H9 (cell line): ENCODE measurements at regions not wholly inside any gene's neighbourhood (a gene's known extent, or its start where the extent isn't known, plus 50 kb on each side); places are given as distances from the start of the nearest gene placed in this dataset.
"Not testable (repeated sequence)": the region's sequence is repeated elsewhere in the genome, so short reads cannot be mapped to it uniquely, and the experiment has no call there.

ENCODE experiments used
- DNase-seq: peaks from one replicate; pipeline ENCODE4 v3.0.0-alpha.2; 2017
- H2AFZ ChIP-seq: one replicate; pipeline ENCODE4 v1.6.1; 2013; ENCODE audit warnings: mild to moderate bottlenecking, low read length, control low read depth, moderate library complexity
- H2AK5ac ChIP-seq: 2 replicates; pipeline ENCODE4 v1.6.1; 2013; ENCODE audit warnings: low read length, control low read depth, mixed read lengths; ENCODE audit not compliant: insufficient read length
- H2BK120ac ChIP-seq: one replicate; pipeline ENCODE4 v1.6.1; 2013; ENCODE audit warnings: low read depth, mild to moderate bottlenecking, low read length, control low read depth, inconsistent platforms; ENCODE audit not compliant: poor library complexity, severe bottlenecking
- H2BK12ac ChIP-seq: 2 replicates; pipeline ENCODE4 v1.6.1; 2013; ENCODE audit warnings: low read length, control low read depth, mixed read lengths, low read depth; ENCODE audit not compliant: insufficient read length
- H2BK15ac ChIP-seq: 2 replicates; pipeline ENCODE4 v1.6.1; 2013; ENCODE audit warnings: low read depth, low read length, control low read depth
- H2BK20ac ChIP-seq: one replicate; pipeline ENCODE4 v1.6.1; 2013; ENCODE audit warnings: low read depth, mild to moderate bottlenecking, low read length, control low read depth, inconsistent platforms; ENCODE audit not compliant: poor library complexity, severe bottlenecking
- H2BK5ac ChIP-seq: 2 replicates; pipeline ENCODE4 v1.6.1; 2013; ENCODE audit warnings: low read length, control low read depth, mixed read lengths; ENCODE audit not compliant: insufficient read length
- H3K14ac ChIP-seq: 2 replicates; pipeline ENCODE4 v1.6.1; 2013; ENCODE audit warnings: low read length, control low read depth; ENCODE audit not compliant: insufficient read depth
- H3K18ac ChIP-seq: 2 replicates; pipeline ENCODE4 v1.6.1; 2013; ENCODE audit warnings: low read depth, mild to moderate bottlenecking, mixed read lengths, low read length, control low read depth; ENCODE audit not compliant: insufficient read length
- H3K23ac ChIP-seq: 2 replicates; pipeline ENCODE4 v1.6.1; 2013; ENCODE audit warnings: low read length, control low read depth, mixed read lengths, low read depth; ENCODE audit not compliant: insufficient read length
- H3K23me2 ChIP-seq: 2 replicates; pipeline ENCODE4 v1.6.1; 2013; ENCODE audit warnings: low read depth, mild to moderate bottlenecking, mixed read lengths, low read length, control low read depth; ENCODE audit not compliant: insufficient read length, poor library complexity, severe bottlenecking
- H3K27ac ChIP-seq: 2 replicates; pipeline ENCODE4 v1.5.1; 2013; ENCODE audit warnings: low read length, control low read depth, mixed read lengths, low read depth; ENCODE audit not compliant: insufficient read length
- H3K27me3 ChIP-seq: 2 replicates; pipeline ENCODE4 v1.6.1; 2013; ENCODE audit warnings: low read length, control low read depth, inconsistent platforms; ENCODE audit not compliant: insufficient read depth
- H3K4ac ChIP-seq: 2 replicates; pipeline ENCODE4 v1.6.1; 2013; ENCODE audit warnings: low read depth, mild to moderate bottlenecking, control low read depth, inconsistent platforms, low read length, moderate library complexity
- H3K4me1 ChIP-seq: 2 replicates; pipeline ENCODE4 v1.6.1; 2013; ENCODE audit warnings: low read length, control low read depth, inconsistent platforms; ENCODE audit not compliant: insufficient read depth
- H3K4me2 ChIP-seq: 2 replicates; pipeline ENCODE4 v1.6.1; 2013; ENCODE audit warnings: low read length, control low read depth, mixed read lengths; ENCODE audit not compliant: insufficient read length, insufficient read depth
- H3K56ac ChIP-seq: 2 replicates; pipeline ENCODE4 v1.6.1; 2013; ENCODE audit warnings: low read depth, mild to moderate bottlenecking, mixed read lengths, low read length, control low read depth; ENCODE audit not compliant: insufficient read length
- H3K79me1 ChIP-seq: 2 replicates; pipeline ENCODE4 v1.6.1; 2013; ENCODE audit warnings: low read depth, mild to moderate bottlenecking, moderate library complexity, low read length, control low read depth, inconsistent platforms; ENCODE audit not compliant: insufficient read depth, poor library complexity, severe bottlenecking
- H3K79me2 ChIP-seq: 2 replicates; pipeline ENCODE4 v1.6.1; 2013; ENCODE audit warnings: low read length, control low read depth, inconsistent platforms; ENCODE audit not compliant: insufficient read depth
- H3K9ac ChIP-seq: 2 replicates; pipeline ENCODE4 v1.6.1; 2013; ENCODE audit warnings: low read length, control low read depth, mixed read lengths; ENCODE audit not compliant: insufficient read length; ENCODE audit errors: extremely low read depth
- H3K9me3 ChIP-seq: one replicate; pipeline ENCODE4 v1.6.1; 2013; ENCODE audit warnings: low read depth, low read length, inconsistent platforms; ENCODE audit not compliant: control insufficient read depth
- H3T11ph ChIP-seq: one replicate; pipeline ENCODE4 v1.6.1; 2013; ENCODE audit warnings: mild to moderate bottlenecking, low read length, control low read depth, inconsistent platforms
- H4K20me1 ChIP-seq: one replicate; pipeline ENCODE4 v1.6.1; 2013; ENCODE audit not compliant: control insufficient read depth, insufficient read length, insufficient read depth
- H4K5ac ChIP-seq: 2 replicates; pipeline ENCODE4 v1.6.1; 2013; ENCODE audit warnings: low read depth, mild to moderate bottlenecking, mixed read lengths, low read length, control low read depth; ENCODE audit not compliant: insufficient read length
- H4K8ac ChIP-seq: replicated peaks from 2 replicates; pipeline ENCODE4 v1.6.1; 2013; ENCODE audit warnings: low read length, control low read depth, mixed read lengths, low read depth; ENCODE audit not compliant: insufficient read length
- H4K91ac ChIP-seq: 2 replicates; pipeline ENCODE4 v1.6.1; 2013; ENCODE audit warnings: low read depth, mild to moderate bottlenecking, moderate library complexity, mixed read lengths, low read length, control low read depth; ENCODE audit not compliant: insufficient read length
- H3K27ac Mint-ChIP-seq, 3 experiments: 2 replicates in 2 of 3; 3 replicates in 1 of 3; pipeline ENCODE4 v1.8.0; 2020 to 2021; ENCODE audit warnings: mixed read lengths in 3 of 3, mild to moderate bottlenecking in 1 of 3, moderate library complexity in 1 of 3
- H3K27me3 Mint-ChIP-seq: 2 replicates; pipeline ENCODE4 v1.8.0; 2021; ENCODE audit warnings: low read depth, mild to moderate bottlenecking, moderate library complexity, mixed read lengths
- H3K36me3 Mint-ChIP-seq, 3 experiments: 2 replicates in 2 of 3; 3 replicates in 1 of 3; pipeline ENCODE4 v1.8.0; 2020 to 2021; ENCODE audit warnings: low read depth in 3 of 3, mixed read lengths in 3 of 3; ENCODE audit not compliant: insufficient read depth in 1 of 3
- H3K4me1 Mint-ChIP-seq, 2 experiments: 2 replicates each; pipeline ENCODE4 v1.8.0; 2020; ENCODE audit warnings: mixed read lengths in 2 of 2
- H3K4me3 Mint-ChIP-seq, 2 experiments: 2 replicates in 1 of 2; 3 replicates in 1 of 2; pipeline ENCODE4 v1.8.0; 2020 to 2021; ENCODE audit warnings: mild to moderate bottlenecking in 2 of 2, mixed read lengths in 2 of 2, moderate library complexity in 1 of 2
- H3K9me3 Mint-ChIP-seq, 2 experiments: 2 replicates in 1 of 2; 3 replicates in 1 of 2; pipeline ENCODE4 v1.8.0; 2020; ENCODE audit warnings: mild to moderate bottlenecking in 2 of 2, mixed read lengths in 2 of 2, moderate library complexity in 1 of 2
- WGBS: extraction: QIAGEN DNeasy Blood & Tissue Kit; methylation state at CpG from one replicate; pipeline ENCODE4 v1.1.7; 2013; ENCODE audit warnings: missing lambda C conversion rate, low lambda C conversion rate, mixed read lengths; ENCODE audit not compliant: insufficient read length; ENCODE audit errors: extremely low coverage; 5-methylcytosine and 5-hydroxymethylcytosine counted together

- H2BK12ac ChIP-seq, H3K4me1 ChIP-seq, H2BK120ac ChIP-seq, DNase-seq, H2BK15ac ChIP-seq, H3K23ac ChIP-seq, H3T11ph ChIP-seq, H3K27ac Mint-ChIP-seq, H4K8ac ChIP-seq, H4K5ac ChIP-seq, H2BK20ac ChIP-seq, H2BK5ac ChIP-seq, H3K4me2 ChIP-seq, H3K27me3 ChIP-seq, H3K4ac ChIP-seq, H3K4me1 Mint-ChIP-seq, H3K27ac ChIP-seq, H2AFZ ChIP-seq, H3K4me3 Mint-ChIP-seq, H3K14ac ChIP-seq, H4K20me1 ChIP-seq, H3K9ac ChIP-seq, H4K91ac ChIP-seq, H3K18ac ChIP-seq, H3K79me2 ChIP-seq, H3K23me2 ChIP-seq, H3K56ac ChIP-seq, H2AK5ac ChIP-seq, H3K79me1 ChIP-seq, H3K27me3 Mint-ChIP-seq: not testable (repeated sequence)
- Mint-ChIP-seq H3K9me3 (peaks cover 54 to 59% of the 10 kb centered on the region in 2 experiments), H3K36me3 (peaks cover 16 to 24% (median 20%) of the 10 kb centered on the region in 3 experiments)
- H3K9me3 ChIP-seq, result peaks cover 46% of the 10 kb centered on the region
- WGBS, result no CpG with 5 or more reads among the region's 35 CpGs
These were observed 238.0 kb downstream of the TMEM121 start for GRCh38 chr14:105764254-105764901.

GRCh38 chr14:105765072-105765825, 238.9 kb downstream of the TMEM121 start:
- DNase-seq, H3K27me3 ChIP-seq, H2BK5ac ChIP-seq, H4K8ac ChIP-seq, H3K4me1 Mint-ChIP-seq, H2AK5ac ChIP-seq, H3K23ac ChIP-seq, H4K20me1 ChIP-seq, H3K18ac ChIP-seq, H4K5ac ChIP-seq, H3T11ph ChIP-seq, H3K4me2 ChIP-seq, H2AFZ ChIP-seq, H2BK20ac ChIP-seq, H3K79me2 ChIP-seq, H3K23me2 ChIP-seq, H2BK12ac ChIP-seq, H3K56ac ChIP-seq, H2BK120ac ChIP-seq, H3K27ac Mint-ChIP-seq, H3K4me3 Mint-ChIP-seq, H2BK15ac ChIP-seq, H4K91ac ChIP-seq, H3K79me1 ChIP-seq, H3K4ac ChIP-seq, H3K9ac ChIP-seq, H3K14ac ChIP-seq, H3K4me1 ChIP-seq, H3K27me3 Mint-ChIP-seq, H3K27ac ChIP-seq: not testable (repeated sequence)
- H3K36me3 Mint-ChIP-seq, result peaks cover 20 to 25% (median 23%) of the 10 kb centered on the region in 3 experiments
- H3K9me3 ChIP-seq, result peaks cover 44% of the 10 kb centered on the region
- peaks cover 57 to 61% of the 10 kb centered on the region in 2 experiments for H3K9me3 Mint-ChIP-seq
- no CpG with 5 or more reads among the region's 23 CpGs for WGBS
